Cerebellar nuclear complex (tissue), 1 donor: ENCODE measurements at regions not wholly inside any gene's neighbourhood (a gene's known extent, or its start where the extent isn't known, plus 50 kb on each side); places are given as distances from the start of the nearest gene placed in this dataset.

Experiments used
- DNase-seq, 2 experiments: peaks; one replicate each; lab custom pipeline; 2025; lab: John Stamatoyannopoulos, UW

- no peak for DNase-seq
Observed at GRCh38 chr2:107384422-107384821, 442.3 kb upstream of the RGPD4 start.

GRCh38 chr2:107385921-107386320 is 440.8 kb upstream of the RGPD4 start:
- DNase-seq = no peak

DNA sequence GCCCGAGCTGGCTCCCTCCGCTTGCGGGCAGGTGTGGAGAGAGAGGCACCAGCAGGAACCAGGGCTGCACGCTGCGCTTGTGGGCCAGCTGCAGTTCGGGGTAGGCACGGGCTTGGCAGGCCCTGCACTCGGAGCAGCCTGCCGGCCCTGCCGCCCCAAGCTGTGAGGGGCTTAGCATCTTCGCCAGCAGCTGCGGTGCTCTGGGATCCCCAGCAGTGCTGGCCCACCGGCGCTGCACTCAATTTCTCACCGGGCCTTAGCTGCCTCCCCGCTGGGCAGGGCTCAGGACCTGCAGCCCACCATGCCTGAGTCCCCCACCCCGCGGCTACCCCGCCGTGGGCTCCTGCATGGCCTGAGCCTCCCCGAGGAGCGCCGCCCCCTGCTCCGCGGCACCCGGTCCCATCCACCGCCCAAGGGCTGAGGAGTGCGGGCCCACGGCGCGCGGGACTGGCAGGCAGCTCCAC is 434.4 kb upstream of the RGPD4 start:
- DNase-seq = no peak

- DNase-seq = no peak
Observed at GRCh38 chr2:107393516-107393915, 433.2 kb upstream of the RGPD4 start.

DNA sequence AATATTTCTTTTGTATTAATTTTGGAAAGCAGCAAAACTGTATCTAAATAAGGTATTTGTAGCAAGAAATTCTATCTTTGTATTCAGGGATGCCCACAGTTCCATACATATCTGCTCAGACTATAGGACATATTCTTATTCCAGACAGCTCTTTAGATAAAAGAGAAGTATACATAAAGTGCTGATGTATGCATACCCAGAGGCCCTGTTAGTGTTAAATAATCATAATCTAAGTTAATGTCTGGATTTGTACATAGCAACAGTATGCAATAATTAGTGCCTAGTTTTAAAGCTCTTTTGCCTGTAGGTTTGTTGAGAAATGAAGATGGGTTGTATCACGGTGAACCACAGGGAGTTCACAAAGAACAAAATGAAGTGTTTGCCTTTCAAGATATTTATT is 428.0 kb upstream of the RGPD4 start:
- no peak for DNase-seq

DNA sequence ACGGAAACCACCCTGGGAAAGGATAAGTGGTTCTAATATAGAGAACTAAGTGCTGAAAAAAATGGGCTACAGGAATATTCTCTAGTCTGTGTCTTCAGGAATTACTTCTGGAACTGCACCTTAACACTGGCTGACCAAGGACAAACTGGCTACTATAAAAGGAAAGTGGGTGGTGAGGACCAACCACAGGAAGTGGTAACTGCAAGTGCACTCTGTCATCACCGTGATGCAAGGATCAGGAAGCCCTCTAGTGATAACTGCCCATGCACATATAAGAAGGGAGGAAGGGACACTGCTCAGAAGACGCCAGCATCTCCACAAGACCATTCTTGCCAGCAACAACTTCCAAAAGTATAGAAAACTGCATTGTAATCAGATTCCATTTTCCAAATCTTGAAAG is 424.4 kb upstream of the RGPD4 start:
- DNase-seq = no peak

GRCh38 chr2:107405261-107405660 is 421.4 kb upstream of the RGPD4 start:
- DNase-seq = no peak

GRCh38 chr2:107407017-107407416 is 419.7 kb upstream of the RGPD4 start:
- no peak for DNase-seq

GRCh38 chr2:107407974-107408373 is 418.7 kb upstream of the RGPD4 start:
- no peak for DNase-seq

GRCh38 chr2:107411267-107411666 is 415.4 kb upstream of the RGPD4 start:
- DNase-seq = no peak

DNA sequence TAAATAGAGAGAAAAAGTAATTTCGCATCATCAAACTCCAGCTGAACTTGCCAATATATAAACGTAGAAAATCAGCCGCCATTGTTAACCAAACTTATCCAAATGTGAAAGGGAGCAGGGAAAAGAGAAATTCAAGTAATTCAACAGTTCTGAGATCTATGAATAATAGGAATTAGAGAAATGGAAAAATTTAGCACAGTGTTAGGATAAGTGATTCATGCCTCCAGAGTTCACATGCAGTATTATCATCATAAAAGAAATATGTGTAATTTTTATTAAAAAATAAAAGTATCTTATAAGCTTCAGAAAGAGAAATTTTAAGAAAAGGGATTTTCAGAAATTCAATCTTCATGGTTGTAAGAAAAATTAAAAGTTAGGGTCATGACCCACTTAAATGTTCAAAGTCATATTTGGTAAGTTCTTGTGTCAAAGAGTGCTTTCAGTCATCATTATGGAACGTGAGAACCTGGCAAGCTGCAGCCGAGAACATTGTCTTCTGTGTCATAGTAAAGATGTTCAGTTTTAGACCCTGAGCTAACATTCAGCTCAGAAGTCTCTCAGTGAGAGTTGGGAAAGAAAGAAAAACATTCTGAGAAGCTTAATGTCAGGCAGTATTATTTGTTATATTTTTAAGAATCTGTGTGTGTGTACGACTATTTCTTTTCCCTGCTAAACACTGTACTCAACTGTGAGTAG is 414.3 kb upstream of the RGPD4 start:
- DNase-seq = no peak

DNA sequence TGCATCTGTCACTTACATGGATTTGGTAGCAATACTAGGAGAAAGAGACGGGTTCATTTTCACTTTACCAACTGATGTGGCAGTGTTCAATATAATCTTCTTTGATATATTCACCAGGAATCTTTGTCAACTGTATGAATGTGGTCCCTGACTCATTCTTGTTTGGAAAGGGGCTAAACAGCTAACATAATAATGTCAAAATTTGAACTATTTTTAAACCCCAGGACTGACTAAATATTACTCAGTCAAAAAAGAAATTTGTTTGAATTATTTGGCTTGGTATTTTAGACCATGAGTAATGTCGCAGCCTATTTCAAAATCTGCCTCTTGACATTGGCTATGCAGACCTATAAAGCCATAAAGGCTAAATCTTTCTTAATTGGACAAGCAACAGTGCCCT is 413.7 kb upstream of the RGPD4 start:
- DNase-seq = no peak

DNA sequence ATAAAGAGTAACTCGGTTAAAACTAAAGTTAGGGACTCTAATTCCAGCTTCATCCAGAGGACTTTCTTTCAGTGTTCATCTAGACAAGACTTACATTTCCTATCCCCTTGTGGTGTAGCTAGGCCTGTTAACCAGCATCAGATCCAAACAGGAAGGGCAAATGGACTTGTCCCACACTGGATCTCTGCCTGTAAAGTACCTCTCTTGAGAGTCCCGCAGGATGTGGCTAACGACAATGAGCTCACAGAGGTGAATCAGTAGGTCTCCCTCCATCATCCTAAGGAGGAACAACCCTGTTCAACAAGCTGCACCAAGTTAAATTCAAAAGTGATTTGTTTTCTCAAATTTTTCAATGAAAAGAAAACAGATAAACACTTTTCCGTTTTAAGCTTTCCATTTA is 412.3 kb upstream of the RGPD4 start:
- no peak for DNase-seq

DNA sequence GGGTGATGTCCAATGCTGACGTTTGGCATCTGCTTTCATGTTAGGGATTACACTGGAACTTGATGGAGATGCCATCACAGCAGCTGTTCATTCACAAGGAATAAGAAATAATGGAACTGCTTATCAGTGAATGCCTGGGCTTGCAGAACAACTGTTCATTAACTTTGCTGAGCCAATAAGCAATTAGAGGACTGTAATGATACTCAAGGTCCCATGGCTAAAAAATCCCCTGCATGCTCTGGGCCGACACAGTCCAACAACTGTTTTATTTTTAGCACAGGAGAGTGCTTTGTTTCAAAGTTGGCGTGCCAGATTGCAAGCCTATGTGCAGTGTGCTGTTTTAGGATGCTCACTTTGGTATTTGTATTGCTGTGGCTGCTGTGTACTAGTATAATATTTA is 408.0 kb upstream of the RGPD4 start:
- DNase-seq = no peak

- no peak for DNase-seq
Observed at GRCh38 chr2:107419191-107419590, 407.5 kb upstream of the RGPD4 start.

DNA sequence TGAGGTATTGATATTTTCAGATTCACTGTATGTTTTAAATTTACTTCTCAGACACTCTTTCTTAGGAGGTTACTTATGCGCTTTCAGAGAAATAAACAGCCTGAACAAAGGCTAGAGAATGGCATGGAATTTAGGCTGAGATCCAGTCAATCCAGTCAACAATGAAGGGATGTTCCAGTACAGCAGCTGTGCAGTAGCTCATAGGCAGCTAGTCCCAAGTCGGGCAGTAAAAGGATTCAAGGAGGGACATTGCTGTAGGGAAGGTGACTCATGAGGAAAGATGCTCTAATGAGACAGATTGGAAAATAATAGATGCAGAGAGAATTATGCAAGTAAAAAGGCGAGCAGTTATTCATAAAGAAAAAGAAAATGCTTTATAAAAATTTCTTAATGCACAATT is 397.9 kb upstream of the RGPD4 start:
- no peak for DNase-seq

GRCh38 chr2:107430006-107430405 is 396.7 kb upstream of the RGPD4 start:
- no peak for DNase-seq

GRCh38 chr2:107430596-107431266 is 396.0 kb upstream of the RGPD4 start:
- no peak for DNase-seq

GRCh38 chr2:107436281-107436680 is 390.4 kb upstream of the RGPD4 start:
- no peak for DNase-seq

DNA sequence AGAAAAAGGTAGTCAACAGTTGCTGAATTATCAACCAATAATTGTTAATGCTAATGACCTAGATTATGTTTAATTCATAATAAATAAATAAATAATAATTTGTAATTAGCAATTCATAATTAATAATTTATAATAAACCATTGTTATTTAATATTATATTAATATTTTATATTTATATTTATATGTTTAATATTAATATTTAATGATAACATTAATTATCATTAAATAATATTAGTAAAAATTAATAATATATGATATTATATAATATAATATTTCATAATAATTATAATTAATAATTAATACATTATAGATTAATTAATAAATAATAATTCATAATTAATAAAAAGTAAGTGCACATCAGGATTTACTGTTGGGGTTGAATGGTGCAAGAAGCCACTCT is 389.4 kb upstream of the RGPD4 start:
- DNase-seq = no peak

- DNase-seq = no peak
Observed at GRCh38 chr2:107437807-107438206, 388.9 kb upstream of the RGPD4 start.

- no peak for DNase-seq
Observed at GRCh38 chr2:107448160-107448559, 378.5 kb upstream of the RGPD4 start.

- DNase-seq = no peak
Observed at GRCh38 chr2:107461301-107461700, 365.4 kb upstream of the RGPD4 start.

- DNase-seq = no peak
Observed at GRCh38 chr2:107462181-107462580, 364.5 kb upstream of the RGPD4 start.
